WTC11 (cell line): ENCODE measurements at regions not wholly inside any gene's neighbourhood (a gene's known extent, or its start where the extent isn't known, plus 50 kb on each side); places are given as distances from the start of the nearest gene placed in this dataset.

Source experiments
- ATAC-seq: fragments of 200-7000 bp; cut with Tn5 transposase; 2 replicates; pipeline ENCODE4 v1.10.0; 2021; ENCODE audit warnings: mild to moderate bottlenecking, moderate library complexity
- CTCF ChIA-PET: fragments of 300-600 bp; sonication (Branson Sonifier 250); formaldehyde crosslinking; loops from one replicate; lab custom pipeline; 2021; ENCODE audit warnings: antibody characterized with exemption; lab: Charles Lee
- POLR2A ChIA-PET: fragments of 350-600 bp; sonication (Branson Sonifier 250); formaldehyde crosslinking; loops from one replicate; lab custom pipeline; 2021; ENCODE audit warnings: antibody characterized with exemption; lab: Charles Lee
- DNase-seq: peaks from one replicate; pipeline ENCODE4 v3.0.0; 2021; ENCODE audit warnings: low spot score
- H3K27ac Mint-ChIP-seq: 2 replicates; pipeline ENCODE4 v1.8.0; 2021; ENCODE audit warnings: mixed read lengths
- H3K27me3 Mint-ChIP-seq: 2 replicates; pipeline ENCODE4 v1.8.0; 2021; ENCODE audit warnings: low read depth, mild to moderate bottlenecking, moderate library complexity, mixed read lengths
- H3K36me3 Mint-ChIP-seq: 2 replicates; pipeline ENCODE4 v1.8.0; 2021; ENCODE audit warnings: mixed read lengths
- H3K4me1 Mint-ChIP-seq: 2 replicates; pipeline ENCODE4 v1.8.0; 2022; ENCODE audit warnings: mixed read lengths
- H3K4me3 Mint-ChIP-seq: 2 replicates; pipeline ENCODE4 v1.8.0; 2021; ENCODE audit warnings: mild to moderate bottlenecking, moderate library complexity, mixed read lengths
- H3K9me3 Mint-ChIP-seq: 2 replicates; pipeline ENCODE4 v1.8.0; 2021; ENCODE audit warnings: mixed read lengths
- ELF4 ChIP-seq: sonication (generic); formaldehyde crosslinking; IDR thresholded peaks from 2 replicates; pipeline ENCODE4 v1.8.1; 2022; ENCODE audit warnings: low read depth, mild to moderate bottlenecking, moderate library complexity, missing genetic modification reagents
- GABPB1 ChIP-seq: sonication (generic); formaldehyde crosslinking; IDR thresholded peaks from 2 replicates; pipeline ENCODE4 v1.8.1; 2023; ENCODE audit warnings: mild to moderate bottlenecking, missing genetic modification reagents
- MAX ChIP-seq: sonication (generic); formaldehyde crosslinking; IDR thresholded peaks from 2 replicates; pipeline ENCODE4 v1.8.0; 2022; ENCODE audit warnings: mild to moderate bottlenecking, missing genetic modification reagents
- MYBL2 ChIP-seq: sonication (generic); formaldehyde crosslinking; IDR thresholded peaks from 2 replicates; pipeline ENCODE4 v1.8.1; 2023; ENCODE audit warnings: mild to moderate bottlenecking, moderate library complexity, missing genetic modification reagents
- PREB ChIP-seq: sonication (generic); formaldehyde crosslinking; IDR thresholded peaks from 2 replicates; pipeline ENCODE4 v1.8.1; 2022; ENCODE audit warnings: mild to moderate bottlenecking, missing genetic modification reagents, moderate library complexity, borderline replicate concordance
- RORB ChIP-seq: fragments of 250-450 bp; sonication (Bioruptor Pico); IDR thresholded peaks from 2 replicates; pipeline ENCODE4 v1.9.0; 2021; ENCODE audit warnings: mild to moderate bottlenecking
- USF2 ChIP-seq: sonication (generic); formaldehyde crosslinking; IDR thresholded peaks from 2 replicates; pipeline ENCODE4 v1.8.1; 2023; ENCODE audit warnings: mild to moderate bottlenecking, missing genetic modification reagents, moderate library complexity
- ZBTB43 ChIP-seq: sonication (generic); formaldehyde crosslinking; IDR thresholded peaks from 2 replicates; pipeline ENCODE4 v1.8.1; 2023; ENCODE audit warnings: mild to moderate bottlenecking, missing genetic modification reagents
- ZNF138 ChIP-seq: sonication (generic); formaldehyde crosslinking; conservative IDR thresholded peaks from 2 replicates; pipeline ENCODE4 v1.8.1; 2022; ENCODE audit warnings: mild to moderate bottlenecking, moderate library complexity, missing genetic modification reagents
- ZSCAN18 ChIP-seq: fragments of 250-450 bp; sonication (Bioruptor Pico); IDR thresholded peaks from 2 replicates; pipeline ENCODE4 v2.1.2; 2022; ENCODE audit warnings: mild to moderate bottlenecking, moderate library complexity
- TF ChIP-seq, protein P1 (sequence below): sonication (generic); formaldehyde crosslinking; IDR thresholded peaks from 2 replicates; pipeline ENCODE4 v1.8.1; 2022; ENCODE audit warnings: low read depth, missing genetic modification reagents, borderline replicate concordance
- TF ChIP-seq, protein P2 (sequence below): sonication (generic); formaldehyde crosslinking; IDR thresholded peaks from 2 replicates; pipeline ENCODE4 v1.8.0; 2023; ENCODE audit warnings: missing genetic modification reagents, mild to moderate bottlenecking, borderline replicate concordance

- no peak for TF ChIP-seq MYBL2 (CRISPR knock-in tag)
These were observed 63.4 kb upstream of the NAV3 start (continued) for GRCh38 chr12:77767335-77767734.

DNA sequence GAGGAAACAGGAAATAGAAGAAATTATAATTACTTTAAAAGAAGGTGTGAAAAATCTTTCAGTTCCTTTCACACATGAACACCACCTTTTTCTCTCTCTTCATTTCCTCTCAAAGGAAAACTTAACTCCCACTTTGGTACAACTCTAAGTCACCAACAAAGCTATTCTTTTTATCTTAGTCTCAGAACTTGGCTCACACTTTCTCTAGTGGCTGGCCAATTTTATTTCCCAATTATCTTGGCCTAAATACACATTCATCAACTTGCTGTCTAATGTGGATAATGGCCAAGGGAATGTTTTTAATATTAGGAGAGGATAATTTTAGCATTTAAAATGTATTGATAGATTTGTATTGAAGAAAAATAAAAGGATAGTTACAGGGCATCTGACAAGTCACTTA is 64.5 kb upstream of the NAV3 start:
- CTCF ChIA-PET: no interaction called here
- Mint-ChIP-seq H3K36me3 (no peaks in the 10 kb centered on the region; the same call in 1 of the 2 replicates), H3K27me3 (no peaks in the 10 kb centered on the region), H3K4me1 (peaks cover 8% of the 10 kb centered on the region), H3K9me3 (no peaks in the 10 kb centered on the region; the same call in 1 of the 2 replicates), H3K27ac (no peak overlapping the region), H3K4me3 (no peak overlapping the region)
- POLR2A ChIA-PET: no interaction called here
- DNase-seq (no peak), ATAC-seq (no peak)
- no peak for TF ChIP-seq ELF4
- TF ChIP-seq ZBTB43 (CRISPR knock-in tag): no peak
- TF ChIP-seq GABPB1 (CRISPR knock-in tag): no peak
- TF ChIP-seq RORB: no peak
- no peak for TF ChIP-seq ZSCAN18 (CRISPR knock-in tag)
- no peak for TF ChIP-seq USF2 (CRISPR knock-in tag)
- no peak for TF ChIP-seq MAX (CRISPR knock-in tag)
- no peak for TF ChIP-seq PREB (CRISPR knock-in tag)

- no peak for TF ChIP-seq ZNF138 (CRISPR knock-in tag)
- no peak for DNase-seq
- H3K27ac Mint-ChIP-seq: no peak overlapping the region
- ATAC-seq: no peak
- H3K27me3 Mint-ChIP-seq: no peaks in the 10 kb centered on the region
- peaks cover 19% of the 10 kb centered on the region for H3K4me1 Mint-ChIP-seq
- ChIA-PET POLR2A (no interaction called here), CTCF (no interaction called here)
- no peak overlapping the region for H3K4me3 Mint-ChIP-seq
- H3K9me3 Mint-ChIP-seq: no peaks in the 10 kb centered on the region; the same call in 1 of the 2 replicates
- H3K36me3 Mint-ChIP-seq: no peaks in the 10 kb centered on the region
These were observed 69.4 kb upstream of the NAV3 start for GRCh38 chr12:77761286-77761685.

DNA sequence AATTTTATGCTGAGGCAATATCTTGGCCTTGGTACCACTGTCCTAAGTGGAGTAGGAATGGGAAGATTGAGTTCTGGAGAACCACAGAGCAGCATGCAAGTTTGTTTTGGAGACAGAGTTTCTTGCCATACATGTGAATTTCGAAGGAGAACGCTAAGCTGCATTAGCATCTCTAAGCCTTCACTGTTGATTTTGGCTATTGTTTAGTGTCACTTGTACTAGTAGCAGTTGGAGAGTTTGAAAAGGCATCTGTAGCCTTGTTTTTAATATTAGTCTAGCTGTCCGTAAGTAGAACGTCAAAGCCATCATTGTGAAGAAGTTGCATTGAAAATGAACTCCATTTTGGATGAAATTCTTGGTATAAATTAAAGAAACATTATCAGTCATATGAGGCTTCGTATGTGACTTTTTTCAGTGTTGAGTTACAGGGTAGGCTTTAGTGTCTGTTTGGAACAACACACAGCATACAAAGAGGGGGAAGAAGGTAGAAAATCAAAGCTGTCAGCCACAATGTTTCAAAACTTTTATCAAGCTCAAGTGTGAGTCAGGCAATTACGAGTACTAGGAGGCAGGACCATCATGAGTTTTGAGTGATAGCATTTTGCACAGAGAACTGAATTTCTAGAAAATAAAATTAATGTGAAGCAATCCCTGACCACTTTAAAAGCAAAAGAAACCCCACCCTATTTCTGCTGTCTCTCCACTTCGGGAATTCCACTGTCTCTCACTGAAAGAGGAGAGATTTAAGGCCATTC is 70.2 kb upstream of the NAV3 start:
- ATAC-seq (peak; percentile 34; the same call in 1 of the 2 replicates), DNase-seq (no peak)
- no peaks in the 10 kb centered on the region for H3K36me3 Mint-ChIP-seq
- H3K9me3 Mint-ChIP-seq: no peaks in the 10 kb centered on the region; the same call in 1 of the 2 replicates
- CTCF ChIA-PET: no interaction called here
- H3K27me3 Mint-ChIP-seq: no peaks in the 10 kb centered on the region
- H3K4me3 Mint-ChIP-seq: no peak overlapping the region
- peaks cover 14% of the 10 kb centered on the region for H3K4me1 Mint-ChIP-seq
- H3K27ac Mint-ChIP-seq: no peak overlapping the region
- POLR2A ChIA-PET: interaction anchor here (0.6 kb wide), 1 partner anchor 308 kb away, joined by 4 read pairs; no protein-coding TSS in a partner anchor
- TF ChIP-seq, protein P1, sequence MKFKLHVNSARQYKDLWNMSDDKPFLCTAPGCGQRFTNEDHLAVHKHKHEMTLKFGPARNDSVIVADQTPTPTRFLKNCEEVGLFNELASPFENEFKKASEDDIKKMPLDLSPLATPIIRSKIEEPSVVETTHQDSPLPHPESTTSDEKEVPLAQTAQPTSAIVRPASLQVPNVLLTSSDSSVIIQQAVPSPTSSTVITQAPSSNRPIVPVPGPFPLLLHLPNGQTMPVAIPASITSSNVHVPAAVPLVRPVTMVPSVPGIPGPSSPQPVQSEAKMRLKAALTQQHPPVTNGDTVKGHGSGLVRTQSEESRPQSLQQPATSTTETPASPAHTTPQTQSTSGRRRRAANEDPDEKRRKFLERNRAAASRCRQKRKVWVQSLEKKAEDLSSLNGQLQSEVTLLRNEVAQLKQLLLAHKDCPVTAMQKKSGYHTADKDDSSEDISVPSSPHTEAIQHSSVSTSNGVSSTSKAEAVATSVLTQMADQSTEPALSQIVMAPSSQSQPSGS: no peak
- TF ChIP-seq ZSCAN18 (CRISPR knock-in tag): no peak
- TF ChIP-seq, protein P2, sequence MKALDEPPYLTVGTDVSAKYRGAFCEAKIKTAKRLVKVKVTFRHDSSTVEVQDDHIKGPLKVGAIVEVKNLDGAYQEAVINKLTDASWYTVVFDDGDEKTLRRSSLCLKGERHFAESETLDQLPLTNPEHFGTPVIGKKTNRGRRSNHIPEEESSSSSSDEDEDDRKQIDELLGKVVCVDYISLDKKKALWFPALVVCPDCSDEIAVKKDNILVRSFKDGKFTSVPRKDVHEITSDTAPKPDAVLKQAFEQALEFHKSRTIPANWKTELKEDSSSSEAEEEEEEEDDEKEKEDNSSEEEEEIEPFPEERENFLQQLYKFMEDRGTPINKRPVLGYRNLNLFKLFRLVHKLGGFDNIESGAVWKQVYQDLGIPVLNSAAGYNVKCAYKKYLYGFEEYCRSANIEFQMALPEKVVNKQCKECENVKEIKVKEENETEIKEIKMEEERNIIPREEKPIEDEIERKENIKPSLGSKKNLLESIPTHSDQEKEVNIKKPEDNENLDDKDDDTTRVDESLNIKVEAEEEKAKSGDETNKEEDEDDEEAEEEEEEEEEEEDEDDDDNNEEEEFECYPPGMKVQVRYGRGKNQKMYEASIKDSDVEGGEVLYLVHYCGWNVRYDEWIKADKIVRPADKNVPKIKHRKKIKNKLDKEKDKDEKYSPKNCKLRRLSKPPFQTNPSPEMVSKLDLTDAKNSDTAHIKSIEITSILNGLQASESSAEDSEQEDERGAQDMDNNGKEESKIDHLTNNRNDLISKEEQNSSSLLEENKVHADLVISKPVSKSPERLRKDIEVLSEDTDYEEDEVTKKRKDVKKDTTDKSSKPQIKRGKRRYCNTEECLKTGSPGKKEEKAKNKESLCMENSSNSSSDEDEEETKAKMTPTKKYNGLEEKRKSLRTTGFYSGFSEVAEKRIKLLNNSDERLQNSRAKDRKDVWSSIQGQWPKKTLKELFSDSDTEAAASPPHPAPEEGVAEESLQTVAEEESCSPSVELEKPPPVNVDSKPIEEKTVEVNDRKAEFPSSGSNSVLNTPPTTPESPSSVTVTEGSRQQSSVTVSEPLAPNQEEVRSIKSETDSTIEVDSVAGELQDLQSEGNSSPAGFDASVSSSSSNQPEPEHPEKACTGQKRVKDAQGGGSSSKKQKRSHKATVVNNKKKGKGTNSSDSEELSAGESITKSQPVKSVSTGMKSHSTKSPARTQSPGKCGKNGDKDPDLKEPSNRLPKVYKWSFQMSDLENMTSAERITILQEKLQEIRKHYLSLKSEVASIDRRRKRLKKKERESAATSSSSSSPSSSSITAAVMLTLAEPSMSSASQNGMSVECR: no peak
- TF ChIP-seq PREB (CRISPR knock-in tag): no peak
- no peak for TF ChIP-seq ELF4
